ENCODE measurements at regions not wholly inside any gene's neighbourhood (a gene's known extent, or its start where the extent isn't known, plus 50 kb on each side); places are given as distances from the start of the nearest gene placed in this dataset.

- no peak for DNase-seq (ENCODE audit: low spot score)
- no peak overlapping the region for H3K27ac Mint-ChIP-seq
- intact Hi-C loops (cut with micrococcal nuclease) = no loop called here
- H3K36me3 Mint-ChIP-seq (ENCODE audit: low read depth) = no peaks in the 10 kb centered on the region
- no peaks in the 10 kb centered on the region for H3K9me3 Mint-ChIP-seq
- peaks cover 2% of the 10 kb centered on the region for H3K27me3 Mint-ChIP-seq (ENCODE audit: low read depth)
- H3K4me3 Mint-ChIP-seq (ENCODE audit: low read depth) = no peak overlapping the region
- peaks cover 3% of the 10 kb centered on the region for H3K4me1 Mint-ChIP-seq (ENCODE audit: low read depth)
Measured at GRCh38 chr3:102529452-102529851, 94.6 kb downstream of the ZPLD1 start.

GRCh38 chr3:102530415-102531181 is 95.8 kb downstream of the ZPLD1 start:
- no peaks in the 10 kb centered on the region for H3K36me3 Mint-ChIP-seq (ENCODE audit: low read depth)
- H3K9me3 Mint-ChIP-seq = no peaks in the 10 kb centered on the region

GRCh38 chr3:102531686-102532085 is 96.9 kb downstream of the ZPLD1 start:
- intact Hi-C loops (cut with micrococcal nuclease) = loop anchor here (10.0 kb wide), 1 partner anchor 537 kb away; no protein-coding TSS in a partner anchor
- no peak for DNase-seq (ENCODE audit: low spot score)
- H3K27me3 Mint-ChIP-seq (ENCODE audit: low read depth) = no peaks in the 10 kb centered on the region
- no peak overlapping the region for H3K4me3 Mint-ChIP-seq (ENCODE audit: low read depth)
- peaks cover 3% of the 10 kb centered on the region for H3K4me1 Mint-ChIP-seq (ENCODE audit: low read depth)
- H3K36me3 Mint-ChIP-seq (ENCODE audit: low read depth) = no peaks in the 10 kb centered on the region
- H3K27ac Mint-ChIP-seq = no peak overlapping the region
- H3K9me3 Mint-ChIP-seq = no peaks in the 10 kb centered on the region

More at GRCh38 chr3:102530415-102531181, 95.8 kb downstream of the ZPLD1 start:
- H3K4me3 Mint-ChIP-seq (ENCODE audit: low read depth) = no peak overlapping the region
- H3K4me1 Mint-ChIP-seq (ENCODE audit: low read depth) = peaks cover 3% of the 10 kb centered on the region
- peaks cover 2% of the 10 kb centered on the region for H3K27me3 Mint-ChIP-seq (ENCODE audit: low read depth)
- intact Hi-C loops (cut with micrococcal nuclease) = loop anchor here (10.0 kb wide), 1 partner anchor 536 kb away; no protein-coding TSS in a partner anchor
- no peak for DNase-seq (ENCODE audit: low spot score)
- H3K27ac Mint-ChIP-seq = no peak overlapping the region

GRCh38 chr3:102532901-102533300 is 98.1 kb downstream of the ZPLD1 start:
- intact Hi-C loops (cut with micrococcal nuclease) = loop anchor here (10.0 kb wide), 1 partner anchor 538 kb away; no protein-coding TSS in a partner anchor
- Mint-ChIP-seq H3K36me3 (ENCODE audit: low read depth) (no peaks in the 10 kb centered on the region), H3K27ac (no peak overlapping the region), H3K4me3 (ENCODE audit: low read depth) (no peak overlapping the region), H3K4me1 (ENCODE audit: low read depth) (peaks cover 3% of the 10 kb centered on the region), H3K27me3 (ENCODE audit: low read depth) (no peaks in the 10 kb centered on the region), H3K9me3 (no peaks in the 10 kb centered on the region)
- no peak for DNase-seq (ENCODE audit: low spot score)

GRCh38 chr3:102533784-102534183 is 99.0 kb downstream of the ZPLD1 start:
- DNase-seq (ENCODE audit: low spot score) = no peak
- Mint-ChIP-seq H3K27me3 (ENCODE audit: low read depth) (no peaks in the 10 kb centered on the region), H3K36me3 (ENCODE audit: low read depth) (no peaks in the 10 kb centered on the region), H3K4me1 (ENCODE audit: low read depth) (peaks cover 3% of the 10 kb centered on the region), H3K9me3 (no peaks in the 10 kb centered on the region), H3K4me3 (ENCODE audit: low read depth) (no peak overlapping the region), H3K27ac (no peak overlapping the region)
- intact Hi-C loops (cut with micrococcal nuclease) = loop anchor here (10.0 kb wide), 1 partner anchor 539 kb away; no protein-coding TSS in a partner anchor

GRCh38 chr3:102536456-102536855 is 101.6 kb downstream of the ZPLD1 start:
- no peak for DNase-seq (ENCODE audit: low spot score)
- Mint-ChIP-seq H3K9me3 (no peaks in the 10 kb centered on the region), H3K4me1 (ENCODE audit: low read depth) (peaks cover 3% of the 10 kb centered on the region), H3K36me3 (ENCODE audit: low read depth) (no peaks in the 10 kb centered on the region), H3K27me3 (ENCODE audit: low read depth) (no peaks in the 10 kb centered on the region), H3K27ac (no peak overlapping the region), H3K4me3 (ENCODE audit: low read depth) (no peak overlapping the region)
- intact Hi-C loops (cut with micrococcal nuclease) = loop anchor here (1.0 to 10.0 kb wide), 3 partner anchors 307 to 734 kb away; no protein-coding TSS in a partner anchor

- DNase-seq (ENCODE audit: low spot score) = no peak
- Mint-ChIP-seq H3K27me3 (ENCODE audit: low read depth) (no peaks in the 10 kb centered on the region), H3K36me3 (ENCODE audit: low read depth) (no peaks in the 10 kb centered on the region), H3K4me3 (ENCODE audit: low read depth) (no peak overlapping the region), H3K9me3 (no peaks in the 10 kb centered on the region), H3K27ac (no peak overlapping the region), H3K4me1 (ENCODE audit: low read depth) (peaks cover 3% of the 10 kb centered on the region)
- intact Hi-C loops (cut with micrococcal nuclease) = loop anchor here (5.0 to 10.0 kb wide), 2 partner anchors 542 to 735 kb away; no protein-coding TSS in a partner anchor
Measured at GRCh38 chr3:102537123-102537522, 102.3 kb downstream of the ZPLD1 start.

- DNase-seq (ENCODE audit: low spot score) = no peak
- Mint-ChIP-seq H3K36me3 (ENCODE audit: low read depth) (no peaks in the 10 kb centered on the region), H3K27me3 (ENCODE audit: low read depth) (peaks cover 7% of the 10 kb centered on the region), H3K4me3 (ENCODE audit: low read depth) (no peak overlapping the region), H3K27ac (no peak overlapping the region), H3K9me3 (no peaks in the 10 kb centered on the region), H3K4me1 (ENCODE audit: low read depth) (no peaks in the 10 kb centered on the region)
- intact Hi-C loops (cut with micrococcal nuclease) = no loop called here
Measured at GRCh38 chr3:102544741-102545140, 109.9 kb downstream of the ZPLD1 start.

GRCh38 chr3:102545276-102545675 is 110.5 kb downstream of the ZPLD1 start:
- Mint-ChIP-seq H3K36me3 (ENCODE audit: low read depth) (no peaks in the 10 kb centered on the region), H3K27ac (no peak overlapping the region), H3K4me1 (ENCODE audit: low read depth) (no peaks in the 10 kb centered on the region), H3K27me3 (ENCODE audit: low read depth) (peaks cover 7% of the 10 kb centered on the region), H3K4me3 (ENCODE audit: low read depth) (no peak overlapping the region), H3K9me3 (no peaks in the 10 kb centered on the region)
- intact Hi-C loops (cut with micrococcal nuclease) = no loop called here
- DNase-seq (ENCODE audit: low spot score) = no peak

GRCh38 chr3:102553876-102554275 is 119.1 kb downstream of the ZPLD1 start:
- no peaks in the 10 kb centered on the region for H3K4me1 Mint-ChIP-seq (ENCODE audit: low read depth)
- no peak overlapping the region for H3K4me3 Mint-ChIP-seq (ENCODE audit: low read depth)
- DNase-seq (ENCODE audit: low spot score) = no peak
- H3K9me3 Mint-ChIP-seq = no peaks in the 10 kb centered on the region
- H3K27me3 Mint-ChIP-seq (ENCODE audit: low read depth) = peaks cover 2% of the 10 kb centered on the region
- H3K27ac Mint-ChIP-seq = no peak overlapping the region
- no peaks in the 10 kb centered on the region for H3K36me3 Mint-ChIP-seq (ENCODE audit: low read depth)
- intact Hi-C loops (cut with micrococcal nuclease) = no loop called here

- no peak for DNase-seq (ENCODE audit: low spot score)
- no peaks in the 10 kb centered on the region for H3K27me3 Mint-ChIP-seq (ENCODE audit: low read depth)
- H3K4me1 Mint-ChIP-seq (ENCODE audit: low read depth) = no peaks in the 10 kb centered on the region
- H3K4me3 Mint-ChIP-seq (ENCODE audit: low read depth) = no peak overlapping the region
- H3K27ac Mint-ChIP-seq = no peak overlapping the region
- intact Hi-C loops (cut with micrococcal nuclease) = no loop called here
- H3K36me3 Mint-ChIP-seq (ENCODE audit: low read depth) = no peaks in the 10 kb centered on the region
- H3K9me3 Mint-ChIP-seq = no peaks in the 10 kb centered on the region
Measured at GRCh38 chr3:102570511-102570910, 135.7 kb downstream of the ZPLD1 start.

GRCh38 chr3:102571006-102571405 is 136.2 kb downstream of the ZPLD1 start:
- H3K36me3 Mint-ChIP-seq (ENCODE audit: low read depth) = no peaks in the 10 kb centered on the region
- H3K27me3 Mint-ChIP-seq (ENCODE audit: low read depth) = no peaks in the 10 kb centered on the region
- no peak for DNase-seq (ENCODE audit: low spot score)
- intact Hi-C loops (cut with micrococcal nuclease) = no loop called here
- H3K4me3 Mint-ChIP-seq (ENCODE audit: low read depth) = no peak overlapping the region
- no peaks in the 10 kb centered on the region for H3K4me1 Mint-ChIP-seq (ENCODE audit: low read depth)
- no peaks in the 10 kb centered on the region for H3K9me3 Mint-ChIP-seq
- H3K27ac Mint-ChIP-seq = no peak overlapping the region

GRCh38 chr3:102571720-102572384 is 137.0 kb downstream of the ZPLD1 start:
- no peak for DNase-seq (ENCODE audit: low spot score)
- H3K9me3 Mint-ChIP-seq = no peaks in the 10 kb centered on the region
- no peaks in the 10 kb centered on the region for H3K4me1 Mint-ChIP-seq (ENCODE audit: low read depth)
- no peaks in the 10 kb centered on the region for H3K27me3 Mint-ChIP-seq (ENCODE audit: low read depth)
- no peak overlapping the region for H3K4me3 Mint-ChIP-seq (ENCODE audit: low read depth)
- H3K27ac Mint-ChIP-seq = no peak overlapping the region
- H3K36me3 Mint-ChIP-seq (ENCODE audit: low read depth) = no peaks in the 10 kb centered on the region
- intact Hi-C loops (cut with micrococcal nuclease) = no loop called here

All from activated T-helper 2 cell treated with anti-CD3 and anti-CD28 coated beads, Interferon-gamma antibody, Interleukin-2, Interleukin-4, amounts not matched to agents 10 μg/mL and 5 μg/mL and 100 μg/mL, durations not matched to agents 14 hours and 24 hours and 36 hours (primary cell).